H9 (cell line): ENCODE measurements at regions not wholly inside any gene's neighbourhood (a gene's known extent, or its start where the extent isn't known, plus 50 kb on each side); places are given as distances from the start of the nearest gene placed in this dataset.

Experiments
- DNase-seq: peaks from one replicate; pipeline ENCODE4 v3.0.0-alpha.2; 2017
- H2AFZ ChIP-seq: one replicate; pipeline ENCODE4 v1.6.1; 2013; ENCODE audit warnings: mild to moderate bottlenecking, low read length, control low read depth, moderate library complexity
- H2AK5ac ChIP-seq: 2 replicates; pipeline ENCODE4 v1.6.1; 2013; ENCODE audit warnings: low read length, control low read depth, mixed read lengths; ENCODE audit not compliant: insufficient read length
- H2BK120ac ChIP-seq: one replicate; pipeline ENCODE4 v1.6.1; 2013; ENCODE audit warnings: low read depth, mild to moderate bottlenecking, low read length, control low read depth, inconsistent platforms; ENCODE audit not compliant: poor library complexity, severe bottlenecking
- H2BK12ac ChIP-seq: 2 replicates; pipeline ENCODE4 v1.6.1; 2013; ENCODE audit warnings: low read length, control low read depth, mixed read lengths, low read depth; ENCODE audit not compliant: insufficient read length
- H2BK15ac ChIP-seq: 2 replicates; pipeline ENCODE4 v1.6.1; 2013; ENCODE audit warnings: low read depth, low read length, control low read depth
- H2BK20ac ChIP-seq: one replicate; pipeline ENCODE4 v1.6.1; 2013; ENCODE audit warnings: low read depth, mild to moderate bottlenecking, low read length, control low read depth, inconsistent platforms; ENCODE audit not compliant: poor library complexity, severe bottlenecking
- H2BK5ac ChIP-seq: 2 replicates; pipeline ENCODE4 v1.6.1; 2013; ENCODE audit warnings: low read length, control low read depth, mixed read lengths; ENCODE audit not compliant: insufficient read length
- H3K14ac ChIP-seq: 2 replicates; pipeline ENCODE4 v1.6.1; 2013; ENCODE audit warnings: low read length, control low read depth; ENCODE audit not compliant: insufficient read depth
- H3K18ac ChIP-seq: 2 replicates; pipeline ENCODE4 v1.6.1; 2013; ENCODE audit warnings: low read depth, mild to moderate bottlenecking, mixed read lengths, low read length, control low read depth; ENCODE audit not compliant: insufficient read length
- H3K23ac ChIP-seq: 2 replicates; pipeline ENCODE4 v1.6.1; 2013; ENCODE audit warnings: low read length, control low read depth, mixed read lengths, low read depth; ENCODE audit not compliant: insufficient read length
- H3K23me2 ChIP-seq: 2 replicates; pipeline ENCODE4 v1.6.1; 2013; ENCODE audit warnings: low read depth, mild to moderate bottlenecking, mixed read lengths, low read length, control low read depth; ENCODE audit not compliant: insufficient read length, poor library complexity, severe bottlenecking
- H3K27ac ChIP-seq: 2 replicates; pipeline ENCODE4 v1.5.1; 2013; ENCODE audit warnings: low read length, control low read depth, mixed read lengths, low read depth; ENCODE audit not compliant: insufficient read length
- H3K27me3 ChIP-seq: 2 replicates; pipeline ENCODE4 v1.6.1; 2013; ENCODE audit warnings: low read length, control low read depth, inconsistent platforms; ENCODE audit not compliant: insufficient read depth
- H3K4ac ChIP-seq: 2 replicates; pipeline ENCODE4 v1.6.1; 2013; ENCODE audit warnings: low read depth, mild to moderate bottlenecking, control low read depth, inconsistent platforms, low read length, moderate library complexity
- H3K4me1 ChIP-seq: 2 replicates; pipeline ENCODE4 v1.6.1; 2013; ENCODE audit warnings: low read length, control low read depth, inconsistent platforms; ENCODE audit not compliant: insufficient read depth
- H3K4me2 ChIP-seq: 2 replicates; pipeline ENCODE4 v1.6.1; 2013; ENCODE audit warnings: low read length, control low read depth, mixed read lengths; ENCODE audit not compliant: insufficient read length, insufficient read depth
- H3K56ac ChIP-seq: 2 replicates; pipeline ENCODE4 v1.6.1; 2013; ENCODE audit warnings: low read depth, mild to moderate bottlenecking, mixed read lengths, low read length, control low read depth; ENCODE audit not compliant: insufficient read length
- H3K79me1 ChIP-seq: 2 replicates; pipeline ENCODE4 v1.6.1; 2013; ENCODE audit warnings: low read depth, mild to moderate bottlenecking, moderate library complexity, low read length, control low read depth, inconsistent platforms; ENCODE audit not compliant: insufficient read depth, poor library complexity, severe bottlenecking
- H3K79me2 ChIP-seq: 2 replicates; pipeline ENCODE4 v1.6.1; 2013; ENCODE audit warnings: low read length, control low read depth, inconsistent platforms; ENCODE audit not compliant: insufficient read depth
- H3K9ac ChIP-seq: 2 replicates; pipeline ENCODE4 v1.6.1; 2013; ENCODE audit warnings: low read length, control low read depth, mixed read lengths; ENCODE audit not compliant: insufficient read length; ENCODE audit errors: extremely low read depth
- H3K9me3 ChIP-seq: one replicate; pipeline ENCODE4 v1.6.1; 2013; ENCODE audit warnings: low read depth, low read length, inconsistent platforms; ENCODE audit not compliant: control insufficient read depth
- H3T11ph ChIP-seq: one replicate; pipeline ENCODE4 v1.6.1; 2013; ENCODE audit warnings: mild to moderate bottlenecking, low read length, control low read depth, inconsistent platforms
- H4K20me1 ChIP-seq: one replicate; pipeline ENCODE4 v1.6.1; 2013; ENCODE audit not compliant: control insufficient read depth, insufficient read length, insufficient read depth
- H4K5ac ChIP-seq: 2 replicates; pipeline ENCODE4 v1.6.1; 2013; ENCODE audit warnings: low read depth, mild to moderate bottlenecking, mixed read lengths, low read length, control low read depth; ENCODE audit not compliant: insufficient read length
- H4K8ac ChIP-seq: replicated peaks from 2 replicates; pipeline ENCODE4 v1.6.1; 2013; ENCODE audit warnings: low read length, control low read depth, mixed read lengths, low read depth; ENCODE audit not compliant: insufficient read length
- H4K91ac ChIP-seq: 2 replicates; pipeline ENCODE4 v1.6.1; 2013; ENCODE audit warnings: low read depth, mild to moderate bottlenecking, moderate library complexity, mixed read lengths, low read length, control low read depth; ENCODE audit not compliant: insufficient read length
- H3K27ac Mint-ChIP-seq, 3 experiments: 2 replicates in 2 of 3; 3 replicates in 1 of 3; pipeline ENCODE4 v1.8.0; 2020 to 2021; ENCODE audit warnings: mixed read lengths in 3 of 3, mild to moderate bottlenecking in 1 of 3, moderate library complexity in 1 of 3
- H3K27me3 Mint-ChIP-seq: 2 replicates; pipeline ENCODE4 v1.8.0; 2021; ENCODE audit warnings: low read depth, mild to moderate bottlenecking, moderate library complexity, mixed read lengths
- H3K36me3 Mint-ChIP-seq, 3 experiments: 2 replicates in 2 of 3; 3 replicates in 1 of 3; pipeline ENCODE4 v1.8.0; 2020 to 2021; ENCODE audit warnings: low read depth in 3 of 3, mixed read lengths in 3 of 3; ENCODE audit not compliant: insufficient read depth in 1 of 3
- H3K4me1 Mint-ChIP-seq, 2 experiments: 2 replicates each; pipeline ENCODE4 v1.8.0; 2020; ENCODE audit warnings: mixed read lengths in 2 of 2
- H3K4me3 Mint-ChIP-seq, 2 experiments: 2 replicates in 1 of 2; 3 replicates in 1 of 2; pipeline ENCODE4 v1.8.0; 2020 to 2021; ENCODE audit warnings: mild to moderate bottlenecking in 2 of 2, mixed read lengths in 2 of 2, moderate library complexity in 1 of 2
- H3K9me3 Mint-ChIP-seq, 2 experiments: 2 replicates in 1 of 2; 3 replicates in 1 of 2; pipeline ENCODE4 v1.8.0; 2020; ENCODE audit warnings: mild to moderate bottlenecking in 2 of 2, mixed read lengths in 2 of 2, moderate library complexity in 1 of 2
- TF ChIP-seq, protein P1 (sequence below): fragments of 200-600 bp; sonication (generic); conservative IDR thresholded peaks from 3 replicates; pipeline ENCODE4 v1.8.0; 2021; ENCODE audit warnings: antibody characterized with exemption, mild to moderate bottlenecking

DNA sequence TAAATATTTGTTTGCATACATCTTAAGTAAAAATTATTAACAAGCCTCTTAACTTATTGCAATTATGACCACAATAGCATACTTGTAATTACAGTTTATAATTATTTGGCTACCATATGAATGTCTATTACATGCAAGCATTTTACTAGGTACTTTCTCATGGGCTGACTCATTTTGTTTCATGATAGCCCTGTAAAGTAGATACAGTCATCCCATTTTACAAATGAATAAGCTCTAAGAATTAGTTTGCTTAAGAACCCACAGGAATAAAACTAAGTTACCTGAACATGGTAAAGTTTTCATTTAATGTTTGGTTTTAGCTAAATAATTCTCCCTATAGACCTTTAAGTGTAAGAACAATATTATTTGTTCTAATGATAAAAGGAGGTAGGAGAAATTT, 126.6 kb upstream of the IZUMO3 start:
- Mint-ChIP-seq H3K27ac (no peak overlapping the region), H3K9me3 (peaks cover 14 to 20% of the 10 kb centered on the region in 2 experiments), H3K4me3 (no peak overlapping the region), H3K27me3 (peaks cover 1% of the 10 kb centered on the region), H3K36me3 (peaks cover 2 to 18% (median 15%) of the 10 kb centered on the region in 3 experiments; a peak in 5 of 7 replicates), H3K4me1 (peaks cover 3% of the 10 kb centered on the region in 2 experiments; a peak in 3 of 4 replicates)
- H3K27me3 ChIP-seq = no peaks in the 10 kb centered on the region
- H3T11ph ChIP-seq = no peak overlapping the region
- H2AK5ac ChIP-seq = no peak overlapping the region
- no peak overlapping the region for H2AFZ ChIP-seq
- DNase-seq = no peak
- H3K4ac ChIP-seq = no peak overlapping the region
- H4K8ac ChIP-seq = no peak overlapping the region
- no peak overlapping the region for H2BK15ac ChIP-seq
- H4K5ac ChIP-seq = no peak overlapping the region
- TF ChIP-seq, protein P1, sequence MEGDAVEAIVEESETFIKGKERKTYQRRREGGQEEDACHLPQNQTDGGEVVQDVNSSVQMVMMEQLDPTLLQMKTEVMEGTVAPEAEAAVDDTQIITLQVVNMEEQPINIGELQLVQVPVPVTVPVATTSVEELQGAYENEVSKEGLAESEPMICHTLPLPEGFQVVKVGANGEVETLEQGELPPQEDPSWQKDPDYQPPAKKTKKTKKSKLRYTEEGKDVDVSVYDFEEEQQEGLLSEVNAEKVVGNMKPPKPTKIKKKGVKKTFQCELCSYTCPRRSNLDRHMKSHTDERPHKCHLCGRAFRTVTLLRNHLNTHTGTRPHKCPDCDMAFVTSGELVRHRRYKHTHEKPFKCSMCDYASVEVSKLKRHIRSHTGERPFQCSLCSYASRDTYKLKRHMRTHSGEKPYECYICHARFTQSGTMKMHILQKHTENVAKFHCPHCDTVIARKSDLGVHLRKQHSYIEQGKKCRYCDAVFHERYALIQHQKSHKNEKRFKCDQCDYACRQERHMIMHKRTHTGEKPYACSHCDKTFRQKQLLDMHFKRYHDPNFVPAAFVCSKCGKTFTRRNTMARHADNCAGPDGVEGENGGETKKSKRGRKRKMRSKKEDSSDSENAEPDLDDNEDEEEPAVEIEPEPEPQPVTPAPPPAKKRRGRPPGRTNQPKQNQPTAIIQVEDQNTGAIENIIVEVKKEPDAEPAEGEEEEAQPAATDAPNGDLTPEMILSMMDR = no peak
- H3K27ac ChIP-seq = no peak overlapping the region
- no peak overlapping the region for H3K23ac ChIP-seq
- no peak overlapping the region for H2BK5ac ChIP-seq
- no peak overlapping the region for H4K91ac ChIP-seq
- no peak overlapping the region for H3K9ac ChIP-seq
- no peak overlapping the region for H2BK120ac ChIP-seq
- no peaks in the 10 kb centered on the region for H3K9me3 ChIP-seq
- no peak overlapping the region for H3K4me2 ChIP-seq
- no peak overlapping the region for H2BK12ac ChIP-seq
- no peak overlapping the region for H2BK20ac ChIP-seq
- H3K14ac ChIP-seq = no peak overlapping the region
- no peaks in the 10 kb centered on the region for H3K23me2 ChIP-seq
- no peaks in the 10 kb centered on the region for H4K20me1 ChIP-seq
- H3K79me1 ChIP-seq = no peaks in the 10 kb centered on the region
- H3K56ac ChIP-seq = no peak overlapping the region
- H3K79me2 ChIP-seq = no peaks in the 10 kb centered on the region
- H3K18ac ChIP-seq = no peak overlapping the region
- H3K4me1 ChIP-seq = no peaks in the 10 kb centered on the region
